ENCODE measurements at regions not wholly inside any gene's neighbourhood (a gene's known extent, or its start where the extent isn't known, plus 50 kb on each side); places are given as distances from the start of the nearest gene placed in this dataset.

- Histone ChIP-seq H3K36me3 (no peaks in the 10 kb centered on the region), H3K4me1 (no peaks in the 10 kb centered on the region), H3K4me3 (no peak overlapping the region), H3K27ac (no peak overlapping the region), H3K9me3 (no peaks in the 10 kb centered on the region), H3K27me3 (no peaks in the 10 kb centered on the region)
- intact Hi-C loops (cut with DNase I), result no loop called here
- no peak for TF ChIP-seq CTCF (IDR thresholded peaks at IDR 0.05)
- ATAC-seq (no peak), DNase-seq (no peak)
Observed at GRCh38 chr14:28254768-28255167, 511.8 kb upstream of the FOXG1 start.

GRCh38 chr14:28264306-28264705 lies 502.3 kb upstream of the FOXG1 start:
- H3K27ac ChIP-seq, result no peak overlapping the region
- no peak overlapping the region for H3K4me3 ChIP-seq
- H3K4me1 ChIP-seq, result no peaks in the 10 kb centered on the region
- peaks cover 4% of the 10 kb centered on the region for H3K9me3 ChIP-seq
- TF ChIP-seq CTCF (IDR thresholded peaks at IDR 0.05), result no peak
- no peaks in the 10 kb centered on the region for H3K36me3 ChIP-seq
- DNase-seq (no peak), ATAC-seq (no peak)
- no peaks in the 10 kb centered on the region for H3K27me3 ChIP-seq
- intact Hi-C loops (cut with DNase I), result no loop called here

- intact Hi-C loops (cut with DNase I), result no loop called here
- Histone ChIP-seq H3K4me3 (no peak overlapping the region), H3K4me1 (no peaks in the 10 kb centered on the region), H3K27ac (no peak overlapping the region), H3K9me3 (no peaks in the 10 kb centered on the region), H3K36me3 (no peaks in the 10 kb centered on the region), H3K27me3 (no peaks in the 10 kb centered on the region)
- ATAC-seq, result no peak
- no peak for TF ChIP-seq CTCF (IDR thresholded peaks at IDR 0.05)
- no peak for DNase-seq
Observed at GRCh38 chr14:28272270-28272669, 494.3 kb upstream of the FOXG1 start.

GRCh38 chr14:28280530-28280929 lies 486.1 kb upstream of the FOXG1 start:
- Histone ChIP-seq H3K27ac (no peak overlapping the region), H3K4me1 (no peaks in the 10 kb centered on the region), H3K4me3 (no peak overlapping the region), H3K36me3 (no peaks in the 10 kb centered on the region), H3K27me3 (no peaks in the 10 kb centered on the region), H3K9me3 (no peaks in the 10 kb centered on the region)
- no peak for ATAC-seq
- no peak for TF ChIP-seq CTCF (IDR thresholded peaks at IDR 0.05)
- DNase-seq, result no peak
- intact Hi-C loops (cut with DNase I), result no loop called here

GRCh38 chr14:28280997-28281598 lies 485.5 kb upstream of the FOXG1 start:
- no peaks in the 10 kb centered on the region for H3K4me1 ChIP-seq
- no peak overlapping the region for H3K4me3 ChIP-seq
- no peaks in the 10 kb centered on the region for H3K36me3 ChIP-seq

More at GRCh38 chr14:28280997-28281598, 485.5 kb upstream of the FOXG1 start:
- Histone ChIP-seq H3K27ac (no peak overlapping the region), H3K9me3 (no peaks in the 10 kb centered on the region), H3K27me3 (no peaks in the 10 kb centered on the region)
- DNase-seq (no peak), ATAC-seq (no peak)
- intact Hi-C loops (cut with DNase I), result no loop called here
- no peak for TF ChIP-seq CTCF (IDR thresholded peaks at IDR 0.05)
